HG03521 (cell line): ENCODE measurements at regions not wholly inside any gene's neighbourhood (a gene's known extent, or its start where the extent isn't known, plus 50 kb on each side); places are given as distances from the start of the nearest gene placed in this dataset.

ENCODE experiments used
- ATAC-seq: cut with Tn5 transposase; IDR thresholded peaks from one replicate; pipeline ENCODE4 v1.9.1; 2021; ENCODE audit warnings: mild to moderate bottlenecking, moderate library complexity; ENCODE audit not compliant: unreplicated experiment

DNA sequence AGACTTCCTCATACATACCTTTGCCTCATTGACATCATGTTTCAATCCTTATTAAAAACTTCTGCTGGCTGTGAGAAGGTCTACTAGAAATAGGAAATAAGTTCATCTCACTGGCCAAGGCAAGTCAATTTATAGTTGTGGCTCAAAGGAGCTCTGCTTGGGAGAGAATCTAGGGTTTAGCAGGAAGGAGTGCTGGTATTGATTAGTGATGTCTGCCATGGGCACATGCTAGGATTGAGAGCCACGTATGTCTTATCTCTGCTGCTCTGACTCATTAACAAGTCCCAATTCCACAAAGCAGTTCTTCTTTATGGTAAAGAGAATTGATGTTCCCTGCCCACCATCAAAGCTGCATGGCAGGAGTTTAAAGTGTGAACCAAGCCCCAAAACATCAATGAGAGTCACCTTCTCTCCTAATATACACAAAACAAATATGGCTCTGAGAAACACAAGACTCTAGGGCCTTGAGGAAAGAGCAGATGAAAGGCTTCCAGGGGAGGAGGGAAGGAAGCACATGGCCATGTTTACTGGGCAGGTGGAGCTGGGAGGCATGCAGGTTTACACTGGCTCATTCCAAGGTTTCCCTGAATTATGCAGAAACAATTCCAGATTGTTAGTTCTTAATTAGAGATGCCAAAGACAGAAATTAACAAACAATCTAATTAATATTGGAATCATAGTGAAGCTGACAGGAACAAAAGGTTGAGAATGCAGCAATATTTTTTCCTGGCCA, 931.9 kb upstream of the TMEM132C start:
- no peak for ATAC-seq

DNA sequence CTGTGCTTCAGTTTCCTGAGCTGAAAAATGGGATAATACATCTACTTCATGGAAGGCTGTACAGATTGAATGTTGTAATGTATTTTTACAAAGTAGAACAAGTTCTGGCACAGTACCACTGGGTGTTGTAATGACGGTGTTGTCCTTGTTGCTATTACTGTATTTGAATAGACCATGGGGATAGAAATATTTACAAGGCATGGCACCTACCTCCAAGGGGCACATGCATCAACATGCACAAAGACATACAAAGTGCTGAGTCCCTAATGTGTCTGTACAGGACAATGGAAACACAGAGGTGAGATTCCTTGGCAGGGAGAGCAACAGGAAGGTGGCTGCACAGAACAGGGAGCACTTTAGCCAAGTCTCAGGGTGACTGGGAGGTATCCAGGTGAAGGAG, 930.6 kb upstream of the TMEM132C start:
- no peak for ATAC-seq

DNA sequence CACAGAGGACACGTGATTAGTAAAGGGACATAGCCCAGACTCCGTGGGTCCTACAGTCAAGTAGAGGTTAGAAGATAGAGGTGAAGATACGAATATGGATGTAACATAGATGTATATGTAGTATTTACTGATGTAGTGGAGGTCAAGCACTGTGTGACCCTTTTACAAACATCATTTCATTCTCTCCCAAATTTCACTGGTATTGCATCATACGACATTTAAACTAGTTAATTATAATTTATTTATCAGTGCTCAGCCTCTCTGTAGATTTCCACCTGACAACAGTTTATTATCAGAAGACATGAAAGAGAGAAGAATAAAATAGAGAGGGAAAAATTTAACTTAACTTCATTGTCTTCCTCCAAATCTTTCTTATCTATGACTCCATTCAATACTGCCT, 927.9 kb upstream of the TMEM132C start:
- no peak for ATAC-seq

DNA sequence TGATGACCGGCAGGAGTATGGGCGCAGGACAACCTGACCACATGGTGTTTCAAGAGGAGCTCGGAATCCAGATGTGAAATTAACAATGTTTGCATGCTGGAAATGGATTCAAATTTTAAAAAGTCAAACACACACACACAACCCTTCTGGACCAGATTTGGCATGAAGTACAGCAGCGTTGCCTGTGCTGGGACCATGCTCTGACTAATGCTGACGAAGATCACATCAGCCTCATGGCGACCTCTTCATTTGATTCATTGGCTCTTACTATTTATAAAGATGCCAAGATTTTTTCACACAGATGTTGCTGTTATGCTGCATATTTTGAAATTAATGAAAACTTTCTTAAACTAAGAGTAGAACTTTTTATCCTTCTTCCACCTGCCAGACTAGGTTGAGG, 926.6 kb upstream of the TMEM132C start:
- ATAC-seq: no peak

DNA sequence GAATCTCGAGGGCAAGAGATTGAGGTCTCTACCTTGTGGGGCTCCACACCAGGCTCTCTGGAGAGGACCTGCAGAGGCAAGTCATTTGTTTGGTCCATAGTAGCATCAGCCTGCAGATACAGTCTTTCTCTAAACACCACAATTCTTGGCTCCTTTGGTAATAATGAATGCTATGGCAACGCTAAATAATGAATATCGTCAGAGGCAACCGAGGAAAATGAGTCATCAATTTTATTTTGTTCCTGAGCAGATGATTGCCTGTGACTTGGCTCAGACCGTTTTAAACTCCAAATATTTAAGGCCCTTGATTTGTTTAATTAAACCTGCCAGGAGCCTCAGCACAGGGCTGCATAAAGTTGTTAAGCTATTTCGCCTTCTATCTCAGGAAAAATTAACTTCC, 924.1 kb upstream of the TMEM132C start:
- no peak for ATAC-seq

DNA sequence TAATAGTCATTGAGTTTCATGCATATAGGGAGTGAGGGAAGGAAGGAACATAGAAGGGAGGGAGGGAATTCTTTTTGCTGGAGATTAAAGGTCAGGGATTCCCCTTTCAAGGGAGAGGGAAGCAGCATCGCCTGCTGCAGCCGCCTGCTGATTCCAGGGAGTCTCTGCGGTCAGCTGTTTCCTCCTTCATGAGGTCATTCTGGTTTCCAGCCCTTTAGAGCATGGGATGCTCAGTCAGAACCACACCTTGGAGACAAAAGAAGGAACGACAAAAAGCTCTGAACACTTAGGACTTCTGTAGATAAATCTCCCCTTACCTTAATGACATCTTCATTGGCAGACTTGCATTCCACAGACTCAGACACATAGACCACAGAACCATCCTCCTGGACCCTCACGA, 923.0 kb upstream of the TMEM132C start:
- ATAC-seq: no peak

DNA sequence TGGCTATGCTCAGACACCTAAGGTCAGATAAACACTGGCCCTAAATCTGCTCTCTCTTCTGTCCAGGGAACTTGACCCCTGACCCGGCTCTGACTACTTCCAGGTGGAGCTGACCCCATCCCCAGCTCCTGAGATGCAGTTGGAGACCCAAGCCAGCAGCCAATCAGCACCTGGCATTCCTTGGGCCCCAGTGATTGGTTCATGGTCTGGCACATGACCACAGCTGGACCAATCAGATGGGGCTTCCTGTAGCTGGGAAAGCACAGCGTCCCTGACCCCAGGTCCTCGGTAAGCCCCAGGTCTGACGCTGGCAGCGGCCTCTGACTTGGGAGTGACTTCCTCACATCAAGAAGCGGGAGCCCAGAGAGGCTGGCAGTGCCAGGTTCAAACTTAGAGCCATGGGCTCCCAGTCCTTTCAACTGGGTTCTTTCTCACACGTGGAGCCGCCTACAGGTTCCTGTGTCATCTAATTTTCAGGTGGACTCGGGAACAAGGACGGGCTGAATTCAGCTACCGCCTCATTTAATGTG, 915.4 kb upstream of the TMEM132C start:
- no peak for ATAC-seq

DNA sequence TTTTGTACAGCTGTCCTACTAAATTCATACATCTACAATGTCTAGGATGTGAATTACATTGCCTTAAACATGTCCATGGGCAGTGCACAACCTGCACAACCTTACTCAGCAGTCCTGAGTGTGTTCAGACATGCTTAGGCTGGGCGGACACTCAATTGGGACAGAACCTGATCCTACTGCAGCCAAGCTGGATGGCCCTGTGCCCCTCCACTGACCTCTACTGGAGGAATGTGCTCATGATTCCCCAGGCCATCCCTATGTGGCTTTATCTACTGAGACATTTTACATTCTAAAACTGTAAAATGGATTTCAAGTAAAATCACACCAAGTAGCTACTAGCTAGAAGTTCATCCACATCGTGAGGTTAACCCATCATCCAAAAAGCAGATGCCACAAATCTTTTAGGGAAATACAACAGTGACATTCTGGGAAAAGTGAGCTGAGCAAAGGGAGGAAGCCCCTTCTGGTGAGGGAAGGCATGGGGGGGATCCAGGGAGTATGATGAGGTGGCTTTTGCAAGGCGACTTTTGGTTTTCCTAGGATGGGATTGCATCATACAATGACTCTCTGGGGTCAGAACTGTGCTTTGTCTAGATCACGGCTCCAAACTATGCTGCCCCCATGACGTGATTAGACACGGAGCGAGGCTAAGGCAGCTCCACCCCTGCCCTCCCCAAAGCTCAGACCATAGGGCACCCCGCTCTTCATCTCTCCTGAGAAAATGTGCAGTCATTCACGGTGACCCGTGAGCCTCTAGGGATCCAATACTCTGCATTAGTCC, 911.7 kb upstream of the TMEM132C start:
- ATAC-seq: no peak

DNA sequence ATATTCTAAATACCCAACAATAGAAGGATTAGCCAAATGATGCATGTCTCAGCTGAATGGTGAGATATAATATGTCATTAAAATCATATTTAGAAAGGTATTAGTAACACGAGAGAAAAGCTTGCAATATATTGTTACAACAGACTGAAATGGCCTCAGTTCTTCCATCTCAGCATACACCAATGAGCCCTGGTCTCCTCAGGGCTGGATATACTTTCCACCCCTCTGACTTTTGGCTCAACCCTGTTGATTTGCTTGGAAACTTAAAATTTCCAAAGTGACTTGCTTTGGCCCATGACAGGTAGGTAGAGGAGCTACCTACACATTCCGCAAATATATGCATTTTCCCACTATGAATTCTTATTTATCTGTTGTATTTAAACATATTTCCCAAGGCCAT, 908.1 kb upstream of the TMEM132C start:
- no peak for ATAC-seq

DNA sequence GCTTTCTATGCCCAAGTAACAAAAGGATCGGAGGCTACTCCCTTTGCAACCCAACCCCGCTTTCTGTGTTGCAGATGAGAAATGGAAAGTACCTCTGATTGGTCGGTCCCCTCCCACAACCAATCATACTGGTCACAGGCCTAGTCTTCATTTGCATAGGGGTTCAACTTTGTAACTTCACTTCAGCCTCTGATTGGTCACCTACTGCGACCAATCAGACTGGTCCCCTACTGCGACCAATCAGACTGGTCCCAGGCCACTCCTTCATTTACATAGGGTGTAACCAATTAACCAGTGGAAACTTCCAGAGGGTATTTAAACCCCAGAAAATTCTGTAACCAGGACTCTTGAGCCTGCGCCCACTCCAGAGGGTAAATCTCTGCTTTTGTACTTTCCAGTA, 906.4 kb upstream of the TMEM132C start:
- no peak for ATAC-seq

DNA sequence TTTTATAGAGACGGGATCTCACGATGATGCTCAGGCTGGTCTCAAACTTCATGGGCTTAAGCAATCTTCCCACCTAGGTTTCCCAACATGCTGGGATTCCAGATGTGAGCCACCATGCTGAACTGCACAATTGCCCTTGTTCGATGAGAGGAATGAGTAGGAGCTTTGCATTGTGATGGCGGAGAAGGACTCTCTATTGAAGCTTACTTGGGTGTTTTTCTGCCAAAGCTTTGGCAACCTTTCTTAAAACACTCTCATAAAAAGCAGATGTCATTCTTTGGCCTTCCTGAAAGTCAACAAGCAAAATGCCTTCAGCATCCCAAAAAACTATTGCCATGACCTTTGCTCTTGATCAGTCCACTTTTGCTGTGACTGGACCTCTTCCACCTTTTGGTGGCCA, 904.8 kb upstream of the TMEM132C start:
- no peak for ATAC-seq

DNA sequence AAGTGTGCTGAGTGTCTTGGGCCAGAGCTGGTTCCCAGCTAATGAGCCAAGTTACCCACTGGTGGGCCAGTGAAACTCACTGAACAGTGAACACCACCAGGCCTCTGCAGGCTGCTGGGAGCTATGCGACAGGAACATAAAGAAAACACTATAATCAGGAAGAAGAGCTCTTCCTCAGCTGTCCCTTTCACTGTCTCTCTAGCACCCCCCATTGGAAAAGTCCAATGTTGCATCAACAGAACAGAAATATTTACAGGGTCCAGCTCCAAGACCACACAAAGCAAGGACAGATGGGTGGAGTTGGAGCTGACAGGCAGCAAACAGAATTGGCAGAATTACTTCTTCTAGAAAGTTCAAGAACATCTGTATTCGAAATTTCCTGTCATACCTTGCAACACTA, 903.6 kb upstream of the TMEM132C start:
- ATAC-seq: no peak

DNA sequence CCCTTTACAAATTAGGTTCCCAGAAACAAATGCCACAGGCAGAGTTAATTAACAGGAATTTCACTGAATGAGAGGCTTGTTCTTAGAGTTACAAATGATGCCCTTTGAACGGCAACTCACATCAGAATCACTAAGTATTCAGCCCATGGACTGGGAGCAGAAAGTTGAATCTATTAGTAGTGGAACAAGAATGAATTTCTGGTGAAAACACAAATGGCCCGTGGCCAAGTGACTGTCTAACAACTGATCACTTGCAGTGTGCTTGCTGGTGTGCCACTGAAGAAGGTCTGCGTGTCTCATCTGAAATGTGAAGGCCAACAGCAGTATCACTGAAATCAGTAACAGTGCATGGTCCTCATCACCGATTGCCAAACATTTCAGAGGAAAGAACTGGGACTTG, 893.4 kb upstream of the TMEM132C start:
- ATAC-seq: no peak

DNA sequence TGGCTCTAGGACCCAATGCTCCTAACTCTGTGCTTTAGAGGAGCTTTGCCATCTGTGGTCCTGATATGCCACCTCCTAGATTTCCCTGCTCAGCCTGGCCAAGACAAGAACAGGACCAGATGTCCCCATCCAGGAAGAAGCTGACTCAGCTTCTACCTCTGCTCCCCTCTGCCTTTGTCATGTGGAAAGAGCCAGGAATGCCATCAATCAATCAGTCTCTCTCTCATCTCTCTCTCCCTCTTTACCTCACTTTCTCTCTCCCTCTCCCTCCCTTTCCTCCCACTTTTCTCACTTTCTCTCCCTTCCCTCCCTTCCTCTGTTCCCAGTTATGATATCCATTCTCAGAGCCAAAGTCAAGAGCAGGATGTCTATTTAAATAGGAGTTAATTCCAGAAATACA, 892.5 kb upstream of the TMEM132C start:
- ATAC-seq: no peak

DNA sequence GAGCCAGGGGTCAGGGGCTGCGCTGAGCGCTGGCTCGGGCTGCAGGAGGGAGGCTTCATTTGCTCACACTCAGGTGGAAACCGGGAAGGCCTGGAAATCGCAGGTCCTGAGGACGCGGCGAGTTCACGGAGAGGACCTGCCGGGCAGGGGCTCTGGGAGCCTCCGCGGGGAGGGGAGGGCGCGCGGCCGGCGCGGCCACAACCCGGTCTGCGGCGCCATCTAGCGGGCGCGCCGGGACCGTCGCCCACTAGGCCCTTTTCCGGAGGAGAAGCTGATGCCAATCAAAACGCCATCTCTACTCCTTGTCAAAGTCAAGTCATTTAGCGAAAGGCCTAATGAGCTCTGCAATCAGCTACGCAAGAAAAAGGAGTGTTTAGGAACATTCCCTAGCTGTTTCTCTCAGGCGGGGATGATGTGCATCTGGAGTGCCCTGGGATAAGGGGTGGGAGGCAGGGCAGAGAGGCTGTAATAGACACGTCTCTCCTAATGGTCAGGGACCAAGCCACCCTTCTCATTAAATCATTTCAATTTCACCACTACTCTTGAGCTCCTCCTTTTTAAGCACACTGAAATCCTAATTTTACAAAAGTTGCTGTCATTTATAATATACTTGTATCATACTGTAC, 885.8 kb upstream of the TMEM132C start:
- peak; percentile 68 for ATAC-seq

DNA sequence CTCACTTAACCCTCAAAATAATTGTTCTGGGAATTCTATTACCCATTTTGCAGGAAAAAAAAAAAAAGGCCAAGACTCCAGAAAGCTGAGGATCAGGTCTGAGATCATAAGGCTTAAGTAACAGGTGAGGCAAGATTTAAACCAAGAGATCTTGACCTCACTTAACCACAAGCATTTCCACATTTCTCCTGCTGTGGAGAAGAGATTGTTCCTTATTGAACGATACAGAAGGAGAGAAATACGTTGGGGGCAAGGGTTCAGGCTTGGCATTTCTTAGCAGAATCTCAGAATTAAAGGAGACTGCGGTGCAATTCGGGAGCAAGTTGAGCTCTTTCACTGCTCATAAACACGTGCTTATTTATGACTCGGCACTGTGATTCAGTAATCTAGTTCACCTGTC, 885.3 kb upstream of the TMEM132C start:
- ATAC-seq: no peak

DNA sequence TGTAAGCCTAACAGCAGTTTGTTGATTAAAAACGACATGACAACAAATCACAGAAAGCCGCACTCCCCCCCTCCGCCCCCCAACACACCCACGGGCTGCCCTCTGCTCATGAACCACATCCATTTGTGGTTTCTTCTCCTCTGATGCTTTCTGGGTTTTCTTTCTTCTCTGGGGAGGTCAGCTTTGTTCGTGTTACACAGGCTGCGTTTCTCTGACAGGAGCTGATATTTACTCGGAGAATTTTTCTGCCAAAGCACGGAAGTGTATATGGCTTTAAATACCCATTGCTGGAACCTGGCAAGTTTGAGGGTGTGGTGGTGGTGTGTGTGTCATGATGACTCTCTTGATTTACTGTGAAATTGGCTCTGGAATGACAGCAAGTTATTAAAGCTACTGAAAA, 883.7 kb upstream of the TMEM132C start:
- no peak for ATAC-seq

DNA sequence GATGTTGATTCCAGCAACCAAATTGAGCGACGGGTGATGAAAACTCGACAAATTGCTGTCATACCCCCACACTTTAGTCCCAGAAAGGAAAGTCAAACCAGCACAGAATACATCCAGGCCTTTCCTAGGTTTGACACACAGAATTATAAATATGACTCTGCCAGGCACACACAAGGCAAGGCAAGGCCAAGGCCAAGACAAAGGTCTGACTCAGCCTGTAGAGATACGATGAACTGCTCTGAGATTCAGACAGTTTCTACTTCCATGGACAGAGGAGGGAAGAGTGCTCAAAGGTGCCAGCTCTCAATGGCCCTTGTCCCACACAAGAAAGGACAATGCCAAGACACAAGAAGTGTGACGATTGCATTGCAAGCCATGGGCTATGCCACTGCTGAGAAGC, 880.2 kb upstream of the TMEM132C start:
- no peak for ATAC-seq

DNA sequence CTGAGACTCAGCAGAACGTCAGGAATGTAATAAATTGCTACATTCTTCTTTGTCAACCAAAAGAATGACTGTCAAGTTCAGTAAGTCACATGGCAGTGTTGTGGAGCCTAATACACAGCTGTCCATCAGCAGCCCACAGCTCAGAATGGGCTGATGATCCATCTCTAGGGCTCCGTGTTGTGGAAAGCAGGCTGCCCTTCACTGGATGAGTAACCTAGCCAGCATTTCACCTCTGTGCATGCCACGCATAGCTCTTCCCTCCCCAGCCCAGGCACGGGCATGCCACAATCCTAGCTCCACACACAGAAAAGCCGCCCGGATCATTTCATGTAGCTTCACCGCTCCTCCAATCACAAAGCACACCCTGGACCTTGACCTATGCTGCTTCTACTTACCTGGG, 878.0 kb upstream of the TMEM132C start:
- ATAC-seq: no peak

DNA sequence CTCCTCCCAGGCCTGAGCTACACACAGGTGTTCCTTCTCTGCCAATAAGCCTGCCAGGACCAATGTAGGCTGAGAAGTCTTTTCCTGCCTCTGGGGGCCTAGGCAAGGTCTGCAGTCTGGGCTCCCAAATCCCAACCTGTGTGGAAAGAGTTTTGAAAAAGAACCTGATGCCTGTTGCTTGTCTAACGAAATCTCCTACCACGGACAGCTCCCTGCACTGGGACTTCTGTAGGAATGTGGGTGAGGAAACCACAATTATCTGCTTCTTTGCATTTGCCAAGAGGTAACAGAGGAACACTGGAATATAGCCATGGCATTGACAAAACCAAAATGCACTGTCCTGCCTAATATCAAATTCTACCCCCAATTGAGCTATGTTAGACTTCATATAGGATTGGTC, 877.0 kb upstream of the TMEM132C start:
- ATAC-seq: no peak

DNA sequence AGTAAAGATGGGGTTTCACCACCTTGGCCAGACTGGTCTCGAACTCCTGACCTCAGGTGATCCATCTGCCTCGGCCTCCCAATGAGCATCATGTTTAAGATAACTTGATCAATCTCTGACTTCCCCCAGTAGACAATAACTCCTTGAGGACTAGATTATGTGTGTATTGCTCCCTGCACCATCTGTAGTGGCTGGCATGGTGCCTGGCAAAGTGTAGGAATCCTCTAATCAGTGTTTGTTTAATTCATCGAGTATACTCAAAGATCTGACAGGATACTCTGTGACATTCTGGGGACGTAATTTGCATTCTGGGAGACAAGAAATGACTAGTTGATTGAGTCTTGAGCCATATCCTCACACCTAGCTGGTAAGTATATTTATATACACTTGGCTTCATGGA, 873.5 kb upstream of the TMEM132C start:
- ATAC-seq: no peak

DNA sequence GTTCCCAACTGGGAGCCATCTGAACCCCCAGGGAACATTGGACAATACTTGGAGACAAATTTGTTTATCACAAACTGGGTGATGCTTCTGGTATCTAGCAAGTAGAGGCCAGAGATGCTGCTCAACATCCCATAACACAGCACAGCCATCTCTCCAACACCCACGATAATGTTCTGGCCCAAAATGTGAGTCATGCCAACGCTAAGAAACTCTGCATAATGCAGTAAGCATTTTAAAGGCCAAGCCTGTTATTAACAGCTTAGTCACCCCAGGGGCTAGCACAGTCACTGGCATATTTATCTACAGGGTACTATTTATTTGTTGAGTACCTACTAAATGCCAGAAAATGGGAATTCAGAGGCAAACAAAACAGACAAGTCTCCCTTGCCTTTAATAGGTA, 873.1 kb upstream of the TMEM132C start:
- ATAC-seq: no peak
